ENCODE measurements at regions not wholly inside any gene's neighbourhood (a gene's known extent, or its start where the extent isn't known, plus 50 kb on each side); places are given as distances from the start of the nearest gene placed in this dataset.
"Not testable (repeated sequence)": the region's sequence is repeated elsewhere in the genome, so short reads cannot be mapped to it uniquely, and the experiment has no call there.

GRCh38 chr6:106883808-106884262 is 90.7 kb downstream of the CD24 start:
- no peak for DNase-seq

- no peak for DNase-seq
Observed at GRCh38 chr6:106882601-106883518, 91.7 kb downstream of the CD24 start.

GRCh38 chr6:106882138-106882537 is 92.4 kb downstream of the CD24 start:
- no peak for DNase-seq

- DNase-seq: no peak
Observed at GRCh38 chr6:106880952-106881351, 93.6 kb downstream of the CD24 start.

- no peak for DNase-seq
Observed at GRCh38 chr6:106875782-106876321, 98.7 kb downstream of the CD24 start.

GRCh38 chr6:106874481-106874880 is 100.0 kb downstream of the CD24 start:
- DNase-seq: no peak

GRCh38 chr6:106872049-106872448 is 102.5 kb downstream of the CD24 start:
- no peak for DNase-seq

GRCh38 chr6:106870824-106871717 is 103.5 kb downstream of the CD24 start:
- DNase-seq: no peak

GRCh38 chr6:106870069-106870468 is 104.5 kb downstream of the CD24 start:
- no peak for DNase-seq

GRCh38 chr6:106869203-106869602 is 105.3 kb downstream of the CD24 start:
- no peak for DNase-seq

GRCh38 chr6:106866875-106867658 is 107.5 kb downstream of the CD24 start:
- DNase-seq: no peak

GRCh38 chr6:106862858-106863257 is 111.7 kb downstream of the CD24 start:
- no peak for DNase-seq

- DNase-seq: no peak
Observed at GRCh38 chr6:106860940-106861339, 113.6 kb downstream of the CD24 start.

GRCh38 chr6:106858653-106859092 is 115.9 kb downstream of the CD24 start:
- no peak for DNase-seq

GRCh38 chr6:106857771-106858652 is 116.5 kb downstream of the CD24 start:
- no peak for DNase-seq

GRCh38 chr6:106857310-106857709 is 117.2 kb downstream of the CD24 start:
- not testable (repeated sequence) for DNase-seq

- no peak for DNase-seq
Observed at GRCh38 chr6:106856227-106856874, 118.2 kb downstream of the CD24 start.

- no peak for DNase-seq
Observed at GRCh38 chr6:106855117-106855516, 119.4 kb downstream of the CD24 start.

- DNase-seq: no peak
Observed at GRCh38 chr6:106849676-106850332, 124.7 kb downstream of the CD24 start.

- no peak for DNase-seq
Observed at GRCh38 chr6:106849120-106849519, 125.4 kb downstream of the CD24 start.

Measured in left hindlimb (tissue), 1 donor.